Suprapubic skin (tissue), 3 donors: ENCODE measurements at regions not wholly inside any gene's neighbourhood (a gene's known extent, or its start where the extent isn't known, plus 50 kb on each side); places are given as distances from the start of the nearest gene placed in this dataset.

Experiments
- CTCF ChIP-seq, 2 donors: fragments of 200-600 bp in 1 of 2; fragments of 450-650 bp in 1 of 2; sonication (generic) in 1 of 2; IDR thresholded peaks; one replicate each; pipeline ENCODE4 v1.5.1; 2016 to 2019; ENCODE audit warnings: antibody characterized with exemption in 2 of 2, mild to moderate bottlenecking in 1 of 2, moderate library complexity in 1 of 2
- EP300 ChIP-seq: sonication (generic); formaldehyde crosslinking; IDR thresholded peaks from one replicate; pipeline ENCODE4 v1.6.1; 2017; ENCODE audit warnings: antibody characterized with exemption

DNA sequence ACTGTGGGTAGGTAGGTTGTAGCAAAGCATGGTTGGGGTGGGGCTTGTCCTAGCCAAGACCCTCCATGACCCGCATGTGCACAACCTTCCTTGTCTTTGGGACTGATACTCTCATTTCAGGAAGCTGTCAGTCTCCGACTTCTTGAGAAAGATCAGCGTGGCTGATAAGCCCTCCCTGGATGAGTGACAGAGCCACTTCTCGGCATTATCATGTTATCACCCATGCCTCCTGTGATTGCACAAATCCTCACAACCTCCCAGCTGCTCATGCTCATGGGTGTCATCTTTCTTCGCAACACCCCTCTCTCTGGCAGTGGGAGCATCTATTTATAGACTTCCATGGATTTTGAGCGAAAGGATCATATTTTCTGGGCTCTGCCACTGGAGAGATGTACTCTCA, 314.2 kb downstream of the FOXL1 start:
- no peak for TF ChIP-seq CTCF (IDR thresholded peaks at IDR 0.05)
- no peak for TF ChIP-seq EP300
